GM13977 (cell line): ENCODE measurements at regions not wholly inside any gene's neighbourhood (a gene's known extent, or its start where the extent isn't known, plus 50 kb on each side); places are given as distances from the start of the nearest gene placed in this dataset.

Experiments
- DNase-seq: peaks from one replicate; pipeline ENCODE4 v3.0.0; 2012; ENCODE audit warnings: low spot score
- CTCF ChIP-seq: IDR thresholded peaks from 2 replicates; pipeline ENCODE4 v1.5.1; 2012; ENCODE audit warnings: mild to moderate bottlenecking, control low read depth; ENCODE audit not compliant: insufficient read depth; ENCODE audit errors: extremely low read depth, missing control alignments
- in situ Hi-C: fragments of 300-500 bp; cut with MboI; formaldehyde crosslinking; loops from one replicate; pipeline ENCODE4 v1.12.0; 2022; ENCODE audit warnings: low sequenced_read_pairs, low pct_unique_long_range_greater_than_20kb, mixed read lengths, inconsistent platforms; ENCODE audit not compliant: unreplicated experiment

DNA sequence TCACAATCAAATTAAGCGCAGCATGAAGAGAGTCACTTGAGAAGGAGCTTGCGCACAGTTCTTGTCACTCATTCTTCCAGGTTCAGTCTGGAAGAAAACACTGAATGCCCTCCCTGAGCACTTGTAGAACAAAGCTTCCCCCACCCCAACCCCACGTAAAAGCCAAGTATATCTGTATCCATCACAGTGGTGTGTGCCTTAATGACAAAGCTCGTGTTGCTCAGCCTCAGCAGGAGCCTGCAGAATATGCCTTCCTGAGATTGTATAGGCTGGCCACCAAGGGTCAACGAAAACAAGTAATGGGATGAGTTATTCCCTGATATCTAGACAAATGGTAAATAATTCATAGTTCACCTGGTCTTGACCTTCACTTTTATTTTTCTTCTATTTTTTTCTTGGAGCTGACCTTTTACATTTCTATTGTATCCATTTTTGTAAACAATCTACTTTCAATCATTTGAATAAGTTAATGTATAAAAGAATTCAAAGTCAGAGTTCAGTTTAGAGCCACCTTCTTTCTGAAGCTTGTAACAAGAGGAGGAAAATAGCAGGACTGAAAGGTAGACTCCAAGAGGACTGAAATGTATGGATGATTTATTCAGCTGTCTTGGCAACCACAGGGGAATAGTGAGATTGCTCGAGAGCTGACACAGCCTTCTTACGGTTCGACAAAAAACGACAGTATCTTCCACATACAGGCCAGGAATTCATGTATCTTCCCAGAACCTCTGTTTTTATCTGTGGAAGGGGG is 405.5 kb upstream of the TPM1 start:
- no peak for TF ChIP-seq CTCF
- in situ Hi-C loops: no loop called here
- DNase-seq: no peak

DNA sequence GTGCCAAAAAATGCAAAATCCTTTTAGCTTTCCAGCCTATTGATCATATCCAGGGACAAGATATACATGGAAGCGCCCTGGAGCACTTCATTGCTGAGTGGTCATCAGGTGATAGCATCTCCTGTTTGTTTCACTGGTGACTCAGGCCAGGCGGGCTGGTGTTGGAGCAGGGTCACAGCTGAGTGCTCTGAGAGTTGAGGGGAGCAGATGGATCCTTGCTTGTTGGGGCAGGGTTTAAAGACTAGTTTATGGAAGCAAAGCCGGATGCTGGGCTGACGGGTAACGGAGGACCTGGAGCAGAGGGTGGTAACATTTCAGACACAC is 405.0 kb upstream of the TPM1 start:
- in situ Hi-C loops: no loop called here
- no peak for TF ChIP-seq CTCF
- no peak for DNase-seq

- no peak for TF ChIP-seq CTCF
- DNase-seq: no peak
- in situ Hi-C loops: no loop called here
Observed at GRCh38 chr15:62637950-62638619, 404.5 kb upstream of the TPM1 start.

DNA sequence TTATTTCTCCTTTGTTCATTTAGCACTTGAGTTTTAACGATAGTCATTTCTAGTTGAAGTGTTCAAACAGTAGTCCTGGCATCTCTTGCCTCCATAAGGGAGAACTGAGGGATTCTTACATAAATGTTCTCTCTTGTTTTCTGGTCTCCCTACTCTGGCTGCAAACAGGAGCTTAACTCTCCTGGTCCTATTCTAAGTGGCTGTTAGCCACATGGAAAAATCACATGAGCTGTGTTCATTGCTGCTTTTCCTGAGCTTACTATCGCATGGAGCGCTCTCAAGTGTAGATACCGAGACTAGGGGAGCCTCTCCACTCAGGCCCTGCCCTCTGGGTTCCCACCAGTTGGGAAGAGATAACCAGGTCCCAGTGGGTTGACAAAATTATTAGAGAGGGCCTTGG is 403.1 kb upstream of the TPM1 start:
- in situ Hi-C loops: no loop called here
- DNase-seq: no peak

GRCh38 chr15:62639906-62640605 is 402.5 kb upstream of the TPM1 start:
- no peak for TF ChIP-seq CTCF
- no peak for DNase-seq
- in situ Hi-C loops: no loop called here

More for the DNA sequence above, 403.1 kb upstream of the TPM1 start:
- no peak for TF ChIP-seq CTCF

- in situ Hi-C loops: no loop called here
- no peak for TF ChIP-seq CTCF
- no peak for DNase-seq
Observed at GRCh38 chr15:62641825-62642224, 400.7 kb upstream of the TPM1 start.
